ENCODE measurements at regions not wholly inside any gene's neighbourhood (a gene's known extent, or its start where the extent isn't known, plus 50 kb on each side); places are given as distances from the start of the nearest gene placed in this dataset.
"Not testable (repeated sequence)": the region's sequence is repeated elsewhere in the genome, so short reads cannot be mapped to it uniquely, and the experiment has no call there.

DNA sequence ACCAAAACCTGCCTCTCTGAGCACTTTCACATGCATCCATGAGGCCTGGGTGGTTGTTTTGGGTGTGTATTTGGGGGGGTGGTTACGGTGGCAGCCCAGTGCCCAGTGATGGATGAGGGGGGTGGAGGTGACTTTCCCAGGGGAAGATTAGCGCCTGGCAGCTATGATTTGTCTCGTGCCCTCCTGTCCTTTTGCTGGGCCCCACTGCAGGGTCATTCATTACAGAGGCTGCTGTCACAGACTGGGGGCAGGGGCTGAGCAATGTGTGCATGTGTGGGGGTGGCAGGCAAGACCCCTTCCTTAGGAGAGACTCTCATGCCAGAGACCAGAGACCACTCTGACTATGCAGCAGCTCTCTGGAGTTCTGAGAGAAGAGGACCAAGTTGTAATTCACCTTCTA lies 93.7 kb downstream of the MRM1 start:
- no peaks in the 10 kb centered on the region for H3K36me3 ChIP-seq (ENCODE audit: insufficient read depth, low read length)
- no peaks in the 10 kb centered on the region for H3K4me1 ChIP-seq (ENCODE audit: control insufficient read depth, insufficient read depth, low read length, unreplicated experiment)
- H3K4me3 ChIP-seq (ENCODE audit: low read depth, low read length): no peak overlapping the region
- peaks cover 86% of the 10 kb centered on the region for H3K27me3 ChIP-seq (ENCODE audit: insufficient read depth, low read length)
- H3K79me2 ChIP-seq (ENCODE audit: control insufficient read depth, insufficient read depth, low read length, unreplicated experiment): no peaks in the 10 kb centered on the region
- no peak overlapping the region for H2AFZ ChIP-seq (ENCODE audit: low read length, unreplicated experiment)
- no peak overlapping the region for H3K27ac ChIP-seq (ENCODE audit: low read depth, low read length)

- not testable (repeated sequence) for H3K4me1 ChIP-seq (ENCODE audit: control insufficient read depth, insufficient read depth, low read length, unreplicated experiment); H3K36me3 ChIP-seq (ENCODE audit: insufficient read depth, low read length); H2AFZ ChIP-seq (ENCODE audit: low read length, unreplicated experiment); H3K4me3 ChIP-seq (ENCODE audit: low read depth, low read length); H3K27ac ChIP-seq (ENCODE audit: low read depth, low read length); H3K79me2 ChIP-seq (ENCODE audit: control insufficient read depth, insufficient read depth, low read length, unreplicated experiment)
- peaks cover 86% of the 10 kb centered on the region for H3K27me3 ChIP-seq (ENCODE audit: insufficient read depth, low read length)
These were observed 94.3 kb downstream of the MRM1 start for GRCh38 chr17:36695710-36696109.

DNA sequence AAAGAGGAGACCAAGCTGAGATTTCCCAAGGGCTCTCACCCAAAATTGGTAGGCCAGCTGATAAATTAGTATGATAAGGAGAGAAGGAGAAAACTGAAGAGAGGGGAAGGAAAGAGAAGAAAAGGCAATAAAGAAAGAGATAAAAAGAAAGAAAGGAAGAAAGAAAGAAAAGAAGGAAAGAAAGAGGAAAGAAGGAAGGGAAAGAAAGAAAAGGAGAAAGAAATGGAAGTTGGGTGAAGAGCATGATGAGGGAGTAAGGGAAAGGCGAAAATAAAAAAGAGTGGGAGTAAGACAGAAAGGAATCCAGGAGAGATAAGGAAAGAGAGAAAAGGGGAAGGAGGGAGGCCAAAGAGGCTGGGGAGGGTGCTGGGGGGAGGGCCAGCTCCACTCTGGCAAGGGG lies 95.4 kb downstream of the MRM1 start:
- Histone ChIP-seq H3K27ac (ENCODE audit: low read depth, low read length) (no peak overlapping the region), H3K27me3 (ENCODE audit: insufficient read depth, low read length) (peaks cover 86% of the 10 kb centered on the region), H3K79me2 (ENCODE audit: control insufficient read depth, insufficient read depth, low read length, unreplicated experiment) (no peaks in the 10 kb centered on the region)

GRCh38 chr17:36697903-36698530 lies 96.6 kb downstream of the MRM1 start:
- no peaks in the 10 kb centered on the region for H3K4me1 ChIP-seq (ENCODE audit: control insufficient read depth, insufficient read depth, low read length, unreplicated experiment)
- H2AFZ ChIP-seq (ENCODE audit: low read length, unreplicated experiment): no peak overlapping the region
- peaks cover 87% of the 10 kb centered on the region for H3K27me3 ChIP-seq (ENCODE audit: insufficient read depth, low read length)
- H3K27ac ChIP-seq (ENCODE audit: low read depth, low read length): no peak overlapping the region
- no peaks in the 10 kb centered on the region for H3K36me3 ChIP-seq (ENCODE audit: insufficient read depth, low read length)
- H3K4me3 ChIP-seq (ENCODE audit: low read depth, low read length): no peak overlapping the region
- no peaks in the 10 kb centered on the region for H3K79me2 ChIP-seq (ENCODE audit: control insufficient read depth, insufficient read depth, low read length, unreplicated experiment)

More for the DNA sequence above, 95.4 kb downstream of the MRM1 start:
- Histone ChIP-seq H3K36me3 (ENCODE audit: insufficient read depth, low read length) (no peaks in the 10 kb centered on the region), H2AFZ (ENCODE audit: low read length, unreplicated experiment) (no peak overlapping the region), H3K4me1 (ENCODE audit: control insufficient read depth, insufficient read depth, low read length, unreplicated experiment) (no peaks in the 10 kb centered on the region), H3K4me3 (ENCODE audit: low read depth, low read length) (no peak overlapping the region)

GRCh38 chr17:36701429-36702099 lies 100.2 kb downstream of the MRM1 start:
- Histone ChIP-seq H3K79me2 (ENCODE audit: control insufficient read depth, insufficient read depth, low read length, unreplicated experiment) (no peaks in the 10 kb centered on the region), H3K27me3 (ENCODE audit: insufficient read depth, low read length) (peaks cover 91% of the 10 kb centered on the region), H3K4me3 (ENCODE audit: low read depth, low read length) (no peak overlapping the region), H2AFZ (ENCODE audit: low read length, unreplicated experiment) (no peak overlapping the region), H3K36me3 (ENCODE audit: insufficient read depth, low read length) (no peaks in the 10 kb centered on the region), H3K27ac (ENCODE audit: low read depth, low read length) (no peak overlapping the region), H3K4me1 (ENCODE audit: control insufficient read depth, insufficient read depth, low read length, unreplicated experiment) (no peaks in the 10 kb centered on the region)

- Histone ChIP-seq H3K79me2 (ENCODE audit: control insufficient read depth, insufficient read depth, low read length, unreplicated experiment) (no peaks in the 10 kb centered on the region), H2AFZ (ENCODE audit: low read length, unreplicated experiment) (no peak overlapping the region), H3K4me3 (ENCODE audit: low read depth, low read length) (no peak overlapping the region), H3K4me1 (ENCODE audit: control insufficient read depth, insufficient read depth, low read length, unreplicated experiment) (no peaks in the 10 kb centered on the region), H3K27me3 (ENCODE audit: insufficient read depth, low read length) (peaks cover 87% of the 10 kb centered on the region), H3K36me3 (ENCODE audit: insufficient read depth, low read length) (no peaks in the 10 kb centered on the region), H3K27ac (ENCODE audit: low read depth, low read length) (no peak overlapping the region)
These were observed 101.3 kb downstream of the MRM1 start for GRCh38 chr17:36702636-36703035.

DNA sequence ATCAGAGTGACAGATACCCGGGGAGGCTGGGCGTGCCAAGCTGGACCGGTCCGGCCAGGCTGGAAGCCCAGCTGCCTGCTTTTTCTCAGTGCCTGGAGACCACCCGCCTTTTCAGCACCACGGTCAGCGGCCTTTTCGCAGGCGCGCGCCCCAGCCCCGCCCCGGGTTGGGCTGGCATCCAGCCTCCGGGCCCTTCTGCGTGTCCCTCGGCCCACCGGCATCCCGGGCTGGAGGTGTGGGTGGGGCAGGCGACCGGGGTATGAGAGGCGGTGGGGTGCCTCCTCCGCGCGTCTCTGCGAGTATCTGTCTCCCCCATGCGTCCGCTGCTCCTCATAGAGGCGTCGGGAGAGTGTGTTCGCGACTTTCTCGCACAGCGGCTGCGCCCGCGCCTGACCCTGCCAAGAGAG lies 102.5 kb downstream of the MRM1 start:
- Histone ChIP-seq H3K27ac (ENCODE audit: low read depth, low read length) (no peak overlapping the region), H3K79me2 (ENCODE audit: control insufficient read depth, insufficient read depth, low read length, unreplicated experiment) (no peaks in the 10 kb centered on the region), H3K4me1 (ENCODE audit: control insufficient read depth, insufficient read depth, low read length, unreplicated experiment) (no peaks in the 10 kb centered on the region), H3K36me3 (ENCODE audit: insufficient read depth, low read length) (no peaks in the 10 kb centered on the region), H3K4me3 (ENCODE audit: low read depth, low read length) (no peak overlapping the region), H3K27me3 (ENCODE audit: insufficient read depth, low read length) (peaks cover 85% of the 10 kb centered on the region), H2AFZ (ENCODE audit: low read length, unreplicated experiment) (no peak overlapping the region)

DNA sequence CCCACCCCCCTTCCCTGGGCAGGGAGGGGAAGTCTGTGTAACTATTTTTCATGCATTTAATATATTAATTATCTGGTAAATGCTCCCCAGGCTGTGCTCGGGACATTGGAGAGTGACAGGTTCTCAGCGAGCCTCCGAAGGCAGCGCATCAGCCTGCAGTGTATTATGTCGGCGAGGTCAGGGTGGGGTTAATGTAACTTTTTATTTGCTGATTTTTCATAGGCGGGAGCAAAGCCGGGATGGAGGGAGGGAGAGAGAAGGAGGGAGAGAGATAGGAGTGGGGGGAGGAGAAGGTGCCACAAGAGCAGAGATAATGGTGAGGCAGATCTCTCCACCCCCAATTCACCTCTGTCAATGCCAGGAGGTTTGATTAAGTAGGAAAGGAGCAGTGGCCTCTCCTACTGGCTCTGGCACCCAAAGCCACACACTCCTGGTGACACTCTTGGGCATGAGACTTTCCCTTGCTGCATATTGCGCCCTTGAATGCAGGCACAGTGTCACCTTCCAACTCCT lies 104.0 kb downstream of the MRM1 start:
- no peak overlapping the region for H3K4me3 ChIP-seq (ENCODE audit: low read depth, low read length)

GRCh38 chr17:36705874-36706731 lies 104.7 kb downstream of the MRM1 start:
- Histone ChIP-seq H3K27me3 (ENCODE audit: insufficient read depth, low read length) (peaks cover 78% of the 10 kb centered on the region), H2AFZ (ENCODE audit: low read length, unreplicated experiment) (no peak overlapping the region), H3K4me3 (ENCODE audit: low read depth, low read length) (no peak overlapping the region), H3K79me2 (ENCODE audit: control insufficient read depth, insufficient read depth, low read length, unreplicated experiment) (no peaks in the 10 kb centered on the region), H3K4me1 (ENCODE audit: control insufficient read depth, insufficient read depth, low read length, unreplicated experiment) (no peaks in the 10 kb centered on the region), H3K27ac (ENCODE audit: low read depth, low read length) (no peak overlapping the region), H3K36me3 (ENCODE audit: insufficient read depth, low read length) (no peaks in the 10 kb centered on the region)

More for the DNA sequence above, 104.0 kb downstream of the MRM1 start:
- Histone ChIP-seq H3K79me2 (ENCODE audit: control insufficient read depth, insufficient read depth, low read length, unreplicated experiment) (no peaks in the 10 kb centered on the region), H3K27me3 (ENCODE audit: insufficient read depth, low read length) (peaks cover 78% of the 10 kb centered on the region), H3K36me3 (ENCODE audit: insufficient read depth, low read length) (no peaks in the 10 kb centered on the region), H3K27ac (ENCODE audit: low read depth, low read length) (no peak overlapping the region), H3K4me1 (ENCODE audit: control insufficient read depth, insufficient read depth, low read length, unreplicated experiment) (no peaks in the 10 kb centered on the region), H2AFZ (ENCODE audit: low read length, unreplicated experiment) (no peak overlapping the region)

GRCh38 chr17:36707904-36708303 lies 106.5 kb downstream of the MRM1 start:
- Histone ChIP-seq H3K36me3 (ENCODE audit: insufficient read depth, low read length) (no peaks in the 10 kb centered on the region), H3K4me3 (ENCODE audit: low read depth, low read length) (no peak overlapping the region), H3K27me3 (ENCODE audit: insufficient read depth, low read length) (peaks cover 78% of the 10 kb centered on the region), H3K27ac (ENCODE audit: low read depth, low read length) (no peak overlapping the region), H3K79me2 (ENCODE audit: control insufficient read depth, insufficient read depth, low read length, unreplicated experiment) (no peaks in the 10 kb centered on the region), H2AFZ (ENCODE audit: low read length, unreplicated experiment) (no peak overlapping the region), H3K4me1 (ENCODE audit: control insufficient read depth, insufficient read depth, low read length, unreplicated experiment) (no peaks in the 10 kb centered on the region)
